ENCODE measurements at regions not wholly inside any gene's neighbourhood (a gene's known extent, or its start where the extent isn't known, plus 50 kb on each side); places are given as distances from the start of the nearest gene placed in this dataset.
A peak's percentile ranks its signal among the peaks of the same experiment; 100 is the strongest.

GRCh38 chr4:100841911-100842310 is 324.1 kb upstream of the EMCN start:
- DNase-seq: peak; percentile 35

- DNase-seq: no peak
Measured at GRCh38 chr4:100839712-100840111, 321.9 kb upstream of the EMCN start.

GRCh38 chr4:100838286-100838685 is 320.5 kb upstream of the EMCN start:
- no peak for DNase-seq

GRCh38 chr4:100836929-100837328 is 319.1 kb upstream of the EMCN start:
- DNase-seq: no peak

- no peak for DNase-seq
Measured at GRCh38 chr4:100834616-100835015, 316.8 kb upstream of the EMCN start.

- DNase-seq: no peak
Measured at GRCh38 chr4:100833906-100834305, 316.1 kb upstream of the EMCN start.

- DNase-seq: peak; percentile 11
Measured at GRCh38 chr4:100828986-100829685, 311.3 kb upstream of the EMCN start.

- DNase-seq: no peak
Measured at GRCh38 chr4:100828364-100828763, 310.5 kb upstream of the EMCN start.

GRCh38 chr4:100827756-100828155 is 309.9 kb upstream of the EMCN start:
- no peak for DNase-seq

GRCh38 chr4:100826808-100827548 is 309.2 kb upstream of the EMCN start:
- no peak for DNase-seq

GRCh38 chr4:100826067-100826466 is 308.2 kb upstream of the EMCN start:
- DNase-seq: no peak

GRCh38 chr4:100823993-100824323 is 306.1 kb upstream of the EMCN start:
- no peak for DNase-seq

GRCh38 chr4:100823066-100823992 is 305.5 kb upstream of the EMCN start:
- DNase-seq: peak; percentile 63

- DNase-seq: no peak
Measured at GRCh38 chr4:100820249-100820648, 302.4 kb upstream of the EMCN start.

GRCh38 chr4:100819505-100819904 is 301.7 kb upstream of the EMCN start:
- DNase-seq: no peak

GRCh38 chr4:100816436-100817045 is 298.7 kb upstream of the EMCN start:
- no peak for DNase-seq

GRCh38 chr4:100811046-100811445 is 293.2 kb upstream of the EMCN start:
- no peak for DNase-seq

GRCh38 chr4:100809506-100809905 is 291.7 kb upstream of the EMCN start:
- DNase-seq: no peak

- DNase-seq: no peak
Measured at GRCh38 chr4:100806988-100807387, 289.2 kb upstream of the EMCN start.

GRCh38 chr4:100805538-100805937 is 287.7 kb upstream of the EMCN start:
- no peak for DNase-seq

GRCh38 chr4:100804576-100805360 is 286.9 kb upstream of the EMCN start:
- no peak for DNase-seq

GRCh38 chr4:100803751-100804150 is 285.9 kb upstream of the EMCN start:
- DNase-seq: no peak
